Heart right ventricle (tissue), 16 donors: ENCODE measurements at regions not wholly inside any gene's neighbourhood (a gene's known extent, or its start where the extent isn't known, plus 50 kb on each side); places are given as distances from the start of the nearest gene placed in this dataset.

Experiments used
- ATAC-seq, 8 donors: fragments of 200-7000 bp; cut with Tn5 transposase; one replicate each; pipeline ENCODE4 v1.9.1; 2020; ENCODE audit warnings: mild to moderate bottlenecking in 8 of 8, moderate library complexity in 8 of 8, moderate number of reproducible peaks in 1 of 8
- DNase-seq, 2 donors: peaks; one replicate each; pipeline ENCODE4 v3.0.0-alpha.2; 2020
- H3K27ac ChIP-seq, 10 donors: fragments of 200-600 bp; sonication (generic) in 2 of 10; one replicate each; pipeline versions ENCODE4 v1.5.0 to v1.8.0; 2020 to 2022; ENCODE audit warnings: mild to moderate bottlenecking in 3 of 10
- H3K27me3 ChIP-seq, 7 donors: fragments of 200-600 bp; one replicate each; pipeline ENCODE4 v1.8.0; 2021 to 2022; ENCODE audit warnings: mild to moderate bottlenecking in 2 of 7
- H3K36me3 ChIP-seq, 9 donors: fragments of 200-600 bp; sonication (generic) in 1 of 9; one replicate each; pipeline versions ENCODE4 v1.5.0 to v1.8.0; 2020 to 2022; ENCODE audit warnings: mild to moderate bottlenecking in 2 of 9
- H3K4me1 ChIP-seq, 9 donors: fragments of 200-600 bp; sonication (generic) in 1 of 9; one replicate each; pipeline versions ENCODE4 v1.5.0 to v1.8.0; 2020 to 2022; ENCODE audit warnings: mild to moderate bottlenecking in 4 of 9
- H3K4me3 ChIP-seq, 10 donors: fragments of 200-600 bp; sonication (generic) in 2 of 10; one replicate each; pipeline versions ENCODE4 v1.5.0 to v1.8.0; 2020 to 2022; ENCODE audit warnings: mild to moderate bottlenecking in 7 of 10, moderate library complexity in 2 of 10
- H3K9me3 ChIP-seq, 11 donors: fragments of 200-600 bp in 10 of 11; sonication (generic) in 2 of 11; one replicate each; pipeline versions ENCODE4 v1.5.0 to v1.8.0; 2013 to 2022; ENCODE audit warnings: mild to moderate bottlenecking in 2 of 11, control low read depth in 1 of 11, moderate library complexity in 1 of 11
- WGBS, 2 donors: extraction: QIAGEN DNeasy Blood & Tissue Kit; methylation state at CpG; one replicate each; pipeline ENCODE4 v1.1.7; 2013; ENCODE audit warnings: inconsistent platforms in 1 of 2; 5-methylcytosine and 5-hydroxymethylcytosine counted together
- intact Hi-C, 10 donors: fragments of 100-400 bp; cut with DNase I; formaldehyde crosslinking; loops; one replicate each; pipeline versions ENCODE4 v1.11.1 to v1.14.2; 2022
- TF ChIP-seq, protein P1 (sequence below), 9 donors: fragments of 200-600 bp; sonication (generic) in 2 of 9; IDR thresholded peaks; one replicate each; pipeline versions ENCODE4 v1.5.0 to v1.8.0; 2021 to 2022; ENCODE audit warnings: antibody characterized with exemption in 9 of 9, mild to moderate bottlenecking in 5 of 9, moderate library complexity in 1 of 9
- donor health status: Arrhythmogenic right ventricular cardiomyopathy.
- donor health status: ischemic (EF 13 %, LVEDD 7.1; RV severe dilation, severe dysfunction).
- donor health status: healthy with polysubstance abuse.
- donor health status: DM: no; HTN: yes; CAD: no.
- donor health status: DM: no; HTN: no; CAD: no.
- donor health status: ischemic (EF 25% LVEDD 6.9; RV normal size, moderate dysfunction).
- donor health status: ischemic (EF 25% LVEDD 5.7; RV mildly dilated, moderate dysfunction).
- donor health status: healthy.
- donor health status: DM: yes; HTN: yes; CAD: no.
- donor health status: Ischemic cardiomyopathy.
- donor health status: ischemic (EF 35%, LVEDD 5.7; RV mildly dilated, moderate dysfunction).
- donor health status: nonischemic (EF 11% LVEDD 7.7; RV severe dilation, severe dysfunction).
- donor health status: DM: yes; HTN: yes; CAD: no.
- donor health status: PGD.
- donor health status: ischemic (EF 29% LVEDD 5.4; RV normal size, mild dysfunction).
- donor health status: nonischemic (EF 23%, LVEDD 6.1; RV moderate dilation, normal function).

DNA sequence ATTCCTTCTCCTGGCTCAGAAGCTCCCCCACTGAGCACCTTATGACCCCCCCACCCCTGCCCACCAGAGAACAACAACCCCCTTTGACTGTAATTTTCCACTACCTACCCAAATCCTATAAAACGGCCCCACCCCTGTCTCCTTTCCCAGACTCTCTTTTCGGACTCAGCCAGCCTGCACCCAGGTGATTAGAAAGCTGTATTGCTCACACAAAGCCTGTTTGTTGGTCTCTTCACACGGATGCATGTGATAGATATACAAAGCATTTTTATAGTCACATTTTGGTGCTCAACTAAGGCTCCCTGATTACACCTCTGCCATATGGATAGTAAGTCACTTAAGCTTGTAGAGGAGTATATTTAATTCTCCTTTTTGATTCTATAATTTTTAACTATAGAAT, 985.8 kb downstream of the REEP3 start:
- intact Hi-C loops: no loop called here
- DNase-seq (no peak), ATAC-seq (no peak)
- no peak overlapping the region for H3K4me3 ChIP-seq
- no peaks in the 10 kb centered on the region for H3K36me3 ChIP-seq
- 65 to 67% methylated on average over 3 of the region's 3 CpGs for WGBS, 2 donors
- H3K4me1 ChIP-seq: no peaks in the 10 kb centered on the region
- H3K27me3 ChIP-seq: no peaks in the 10 kb centered on the region
- H3K9me3 ChIP-seq: no peaks in the 10 kb centered on the region
- TF ChIP-seq, protein P1, sequence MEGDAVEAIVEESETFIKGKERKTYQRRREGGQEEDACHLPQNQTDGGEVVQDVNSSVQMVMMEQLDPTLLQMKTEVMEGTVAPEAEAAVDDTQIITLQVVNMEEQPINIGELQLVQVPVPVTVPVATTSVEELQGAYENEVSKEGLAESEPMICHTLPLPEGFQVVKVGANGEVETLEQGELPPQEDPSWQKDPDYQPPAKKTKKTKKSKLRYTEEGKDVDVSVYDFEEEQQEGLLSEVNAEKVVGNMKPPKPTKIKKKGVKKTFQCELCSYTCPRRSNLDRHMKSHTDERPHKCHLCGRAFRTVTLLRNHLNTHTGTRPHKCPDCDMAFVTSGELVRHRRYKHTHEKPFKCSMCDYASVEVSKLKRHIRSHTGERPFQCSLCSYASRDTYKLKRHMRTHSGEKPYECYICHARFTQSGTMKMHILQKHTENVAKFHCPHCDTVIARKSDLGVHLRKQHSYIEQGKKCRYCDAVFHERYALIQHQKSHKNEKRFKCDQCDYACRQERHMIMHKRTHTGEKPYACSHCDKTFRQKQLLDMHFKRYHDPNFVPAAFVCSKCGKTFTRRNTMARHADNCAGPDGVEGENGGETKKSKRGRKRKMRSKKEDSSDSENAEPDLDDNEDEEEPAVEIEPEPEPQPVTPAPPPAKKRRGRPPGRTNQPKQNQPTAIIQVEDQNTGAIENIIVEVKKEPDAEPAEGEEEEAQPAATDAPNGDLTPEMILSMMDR (IDR thresholded peaks at IDR 0.05): no peak
- H3K27ac ChIP-seq: no peak overlapping the region

DNA sequence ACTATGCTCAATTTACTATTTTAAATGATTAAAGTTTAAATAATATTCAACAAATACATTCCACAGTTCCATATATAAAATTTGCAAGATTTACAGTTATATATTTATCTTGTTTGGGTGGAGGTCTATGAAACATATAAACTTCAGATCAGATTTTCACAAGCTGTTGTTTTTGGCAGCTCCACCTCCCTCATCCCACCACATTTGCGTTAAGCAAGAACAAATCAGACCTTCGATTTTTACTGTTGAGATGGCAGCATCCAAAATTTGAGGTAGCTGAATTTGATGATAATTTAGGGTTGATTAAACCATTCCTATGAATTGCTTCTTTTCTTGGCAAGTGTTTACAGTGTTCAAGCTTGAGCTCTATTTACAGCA, 986.4 kb downstream of the REEP3 start:
- DNase-seq (no peak), ATAC-seq (no peak)
- Histone ChIP-seq H3K9me3 (no peaks in the 10 kb centered on the region), H3K4me1 (no peaks in the 10 kb centered on the region), H3K36me3 (no peaks in the 10 kb centered on the region), H3K27ac (no peak overlapping the region), H3K27me3 (no peaks in the 10 kb centered on the region), H3K4me3 (no peak overlapping the region)
- TF ChIP-seq, protein P1 (IDR thresholded peaks at IDR 0.05): no peak
- WGBS, 2 donors: 36 to 49% methylated on average over 2 of the region's 2 CpGs
- intact Hi-C loops: no loop called here

DNA sequence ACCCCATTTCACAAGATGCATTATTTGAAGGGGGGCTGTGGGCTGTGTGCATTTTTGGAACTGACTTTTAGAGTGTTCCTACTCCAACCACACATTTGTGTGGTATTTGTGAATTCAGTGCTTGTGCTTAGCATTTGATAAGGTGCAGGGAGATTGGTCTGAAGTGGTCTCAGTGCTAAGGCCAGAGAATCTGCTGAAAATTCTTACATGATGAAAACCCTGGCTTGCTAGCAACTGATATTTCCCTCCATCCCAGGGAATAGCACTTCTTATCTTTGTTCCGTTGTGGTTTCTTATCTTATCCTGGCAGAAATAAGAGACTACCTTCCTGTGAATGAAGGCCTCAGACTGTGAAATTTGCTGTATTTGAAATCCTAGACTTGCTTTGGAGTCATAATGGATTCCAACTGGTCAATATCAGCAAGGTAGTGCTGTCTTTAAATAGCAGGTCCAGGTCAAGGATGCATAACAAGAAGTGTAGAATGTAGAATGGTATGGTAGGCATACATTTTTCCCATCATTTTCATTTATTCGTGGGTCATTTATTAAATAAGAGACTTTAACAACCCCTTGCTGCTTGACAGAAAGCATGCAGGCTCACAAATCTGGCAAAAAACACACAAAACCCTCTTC, 986.9 kb downstream of the REEP3 start:
- DNase-seq (no peak), ATAC-seq (no peak)
- no peak overlapping the region for H3K27ac ChIP-seq
- intact Hi-C loops: no loop called here
- no peaks in the 10 kb centered on the region for H3K27me3 ChIP-seq
- H3K4me3 ChIP-seq: no peak overlapping the region
- WGBS, 2 donors: 20 to 22% methylated on average over 2 of the region's 2 CpGs
- H3K9me3 ChIP-seq: no peaks in the 10 kb centered on the region
- no peaks in the 10 kb centered on the region for H3K4me1 ChIP-seq
- TF ChIP-seq, protein P1 (IDR thresholded peaks at IDR 0.05): no peak
- no peaks in the 10 kb centered on the region for H3K36me3 ChIP-seq

DNA sequence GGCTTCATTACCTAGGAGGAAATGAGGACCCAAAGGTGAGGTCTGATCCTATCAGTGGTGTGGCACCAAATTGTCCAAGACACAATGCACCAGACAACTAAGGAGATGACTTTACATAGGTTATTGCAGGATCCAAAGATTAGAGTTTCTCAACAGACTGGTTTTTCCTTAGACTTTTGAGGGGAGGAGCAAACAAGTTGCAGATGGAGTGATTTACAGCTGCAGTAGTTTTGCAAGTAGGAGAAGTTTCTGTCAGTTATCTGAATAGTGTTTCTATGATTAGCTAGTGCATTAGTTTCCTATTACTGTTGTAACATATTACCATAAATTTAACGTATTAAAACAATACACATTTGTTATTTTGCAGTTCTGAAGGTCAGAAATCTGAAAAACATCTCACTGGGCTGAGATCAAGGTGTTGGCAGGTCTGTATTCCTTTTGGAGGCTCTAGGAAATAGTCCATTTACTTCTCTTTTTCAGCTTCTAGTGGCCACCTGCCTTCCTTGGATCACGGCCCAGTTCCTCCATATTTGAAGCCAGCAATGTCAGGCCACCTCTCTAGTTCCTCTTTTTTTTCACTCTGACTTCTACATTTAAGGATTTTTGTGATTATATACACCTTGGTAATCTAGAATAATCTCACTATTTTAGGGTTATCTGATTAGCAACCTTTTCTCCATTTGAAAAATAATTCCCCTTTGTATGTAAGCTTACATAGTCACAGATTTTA, 994.9 kb downstream of the REEP3 start:
- no peak overlapping the region for H3K4me3 ChIP-seq
- H3K4me1 ChIP-seq: no peaks in the 10 kb centered on the region
- H3K27ac ChIP-seq: no peak overlapping the region
- intact Hi-C loops: no loop called here
- WGBS, 2 donors: 63 to 73% methylated on average over 2 of the region's 2 CpGs
- H3K27me3 ChIP-seq: no peaks in the 10 kb centered on the region
- TF ChIP-seq, protein P1 (IDR thresholded peaks at IDR 0.05): no peak
- no peaks in the 10 kb centered on the region for H3K36me3 ChIP-seq
- no peak for ATAC-seq
- H3K9me3 ChIP-seq: no peaks in the 10 kb centered on the region
- DNase-seq: no peak
